B cell (primary cell): ENCODE measurements at regions not wholly inside any gene's neighbourhood (a gene's known extent, or its start where the extent isn't known, plus 50 kb on each side); places are given as distances from the start of the nearest gene placed in this dataset.

Source experiments
- ATAC-seq: fragments of 200-7000 bp; cut with Tn5 transposase; one replicate; pipeline ENCODE4 v1.10.0; 2021; ENCODE audit warnings: low read depth, mild to moderate bottlenecking, moderate number of reproducible peaks, moderate library complexity
- CTCF ChIA-PET: fragments of 350-600 bp; sonication (Branson Sonifier 250); formaldehyde crosslinking; loops from one replicate; lab custom pipeline; 2021; ENCODE audit warnings: antibody characterized with exemption, inconsistent platforms; lab: Charles Lee
- POLR2A ChIA-PET: fragments of 350-600 bp; sonication (Branson Sonifier 250); formaldehyde crosslinking; loops from one replicate; lab custom pipeline; 2021; ENCODE audit warnings: antibody characterized with exemption; lab: Charles Lee
- DNase-seq: peaks from one replicate; pipeline ENCODE4 v3.0.0; 2013
- H2AFZ ChIP-seq: 2 replicates; pipeline ENCODE4 v1.6.1; 2012; ENCODE audit warnings: mild to moderate bottlenecking, low read depth, low read length; ENCODE audit not compliant: insufficient read depth, poor library complexity, severe bottlenecking
- H3K27ac ChIP-seq, 2 donors: 1 replicate in 1 of 2; 2 replicates in 1 of 2; pipeline ENCODE4 v1.5.1; 2012 to 2013; ENCODE audit warnings: low read length in 2 of 2, mild to moderate bottlenecking in 2 of 2, moderate library complexity in 1 of 2
- H3K27me3 ChIP-seq, 4 experiments: fragments of 200-600 bp in 1 of 4; sonication (generic) in 1 of 4; replicated peaks in 1 of 4; 1 replicate in 2 of 4; 2 replicates in 2 of 4; pipeline versions ENCODE4 v1.6.1 to v1.7.0; 2013 to 2016; ENCODE audit warnings: low read length in 3 of 4, mild to moderate bottlenecking in 2 of 4, mixed read lengths in 1 of 4, moderate library complexity in 1 of 4; ENCODE audit not compliant: insufficient read depth in 4 of 4, control insufficient read depth in 3 of 4; ENCODE audit errors: control extremely low read depth in 1 of 4
- H3K36me3 ChIP-seq, 2 experiments: replicated peaks in 1 of 2; 1 replicate in 1 of 2; 2 replicates in 1 of 2; pipeline versions ENCODE4 v1.6.1 to v1.7.1; 2013; ENCODE audit warnings: low read length in 1 of 2; ENCODE audit not compliant: insufficient read depth in 2 of 2, control insufficient read depth in 1 of 2; ENCODE audit errors: control extremely low read depth in 1 of 2, extremely low read depth in 1 of 2
- H3K4me1 ChIP-seq, 2 donors: fragments of 200-600 bp in 1 of 2; sonication (generic) in 1 of 2; 1 replicate in 1 of 2; 2 replicates in 1 of 2; pipeline versions ENCODE4 v1.5.1 to v1.6.1; 2013 to 2017; ENCODE audit warnings: low read length in 2 of 2; ENCODE audit not compliant: control insufficient read depth in 2 of 2, insufficient read depth in 2 of 2
- H3K4me2 ChIP-seq: replicated peaks from 2 replicates; pipeline ENCODE3; 2012; ENCODE audit warnings: mild to moderate bottlenecking, low read depth, low read length; ENCODE audit not compliant: poor library complexity, severe bottlenecking
- H3K4me3 ChIP-seq, 5 experiments: fragments of 200-600 bp in 1 of 5; sonication (generic) in 1 of 5; 1 replicate in 3 of 5; 2 replicates in 2 of 5; pipeline versions ENCODE4 v1.5.1 to v1.7.0; 2011 to 2016; ENCODE audit warnings: low read length in 4 of 5, mild to moderate bottlenecking in 4 of 5, low read depth in 2 of 5, control low read depth in 1 of 5, moderate library complexity in 1 of 5; ENCODE audit not compliant: insufficient read depth in 1 of 5; ENCODE audit errors: control extremely low read depth in 1 of 5, extremely low read depth in 1 of 5
- H3K79me2 ChIP-seq: fragments of 200-600 bp; sonication (generic); one replicate; pipeline ENCODE4 v1.6.0; 2016; ENCODE audit warnings: low read length; ENCODE audit not compliant: control insufficient read depth, insufficient read depth
- H3K9ac ChIP-seq: fragments of 200-600 bp; sonication (generic); 2 replicates; pipeline ENCODE4 v1.6.1; 2017; ENCODE audit warnings: mild to moderate bottlenecking, low read length, moderate library complexity
- H3K9me3 ChIP-seq, 3 donors: one replicate each; pipeline versions ENCODE4 v1.6.1 to v1.7.1; 2013; ENCODE audit warnings: low read length in 2 of 3; ENCODE audit not compliant: control insufficient read depth in 2 of 3, insufficient read depth in 1 of 3; ENCODE audit errors: control extremely low read depth in 1 of 3
- H4K20me1 ChIP-seq: 2 replicates; pipeline ENCODE4 v1.6.0; 2012; ENCODE audit warnings: mild to moderate bottlenecking, low read length; ENCODE audit not compliant: insufficient read depth, control insufficient read depth, poor library complexity, severe bottlenecking
- H3K27ac Mint-ChIP-seq: one replicate; pipeline ENCODE4 v1.8.0; 2021; ENCODE audit warnings: mixed read lengths
- H3K27me3 Mint-ChIP-seq: one replicate; pipeline ENCODE4 v1.8.0; 2021; ENCODE audit warnings: mixed read lengths
- H3K4me1 Mint-ChIP-seq: one replicate; pipeline ENCODE4 v1.8.0; 2021; ENCODE audit warnings: mixed read lengths
- H3K4me3 Mint-ChIP-seq: one replicate; pipeline ENCODE4 v1.8.0; 2021; ENCODE audit warnings: mixed read lengths
- H3K9me3 Mint-ChIP-seq: one replicate; pipeline ENCODE4 v1.8.0; 2022; ENCODE audit warnings: mixed read lengths; ENCODE audit not compliant: insufficient read depth
- CTCF ChIP-seq: fragments of 200-600 bp; IDR thresholded peaks from one replicate; pipeline ENCODE4 v1.8.0; 2022; ENCODE audit warnings: antibody characterized with exemption, mild to moderate bottlenecking
- EZH2 ChIP-seq: IDR thresholded peaks from 2 replicates; pipeline ENCODE4 v1.6.1; 2012; ENCODE audit warnings: borderline replicate concordance, low read depth, mild to moderate bottlenecking, moderate library complexity, low read length; ENCODE audit not compliant: insufficient read depth, poor library complexity, severe bottlenecking
- WGBS: methylation state at CpG from one replicate; pipeline ENCODE4 v1.1.5; 2013; ENCODE audit warnings: missing lambda C conversion rate; ENCODE audit not compliant: insufficient coverage; 5-methylcytosine and 5-hydroxymethylcytosine counted together
- intact Hi-C: fragments of 100-400 bp; cut with micrococcal nuclease; formaldehyde crosslinking; loops from one replicate; pipeline ENCODE4 v1.10.0; 2022

GRCh38 chr21:20207335-20207734, 790.9 kb upstream of the NCAM2 start:
- H3K79me2 ChIP-seq: no peaks in the 10 kb centered on the region
- no peak overlapping the region for H3K9ac ChIP-seq
- H3K4me3 Mint-ChIP-seq: no peak overlapping the region

DNA sequence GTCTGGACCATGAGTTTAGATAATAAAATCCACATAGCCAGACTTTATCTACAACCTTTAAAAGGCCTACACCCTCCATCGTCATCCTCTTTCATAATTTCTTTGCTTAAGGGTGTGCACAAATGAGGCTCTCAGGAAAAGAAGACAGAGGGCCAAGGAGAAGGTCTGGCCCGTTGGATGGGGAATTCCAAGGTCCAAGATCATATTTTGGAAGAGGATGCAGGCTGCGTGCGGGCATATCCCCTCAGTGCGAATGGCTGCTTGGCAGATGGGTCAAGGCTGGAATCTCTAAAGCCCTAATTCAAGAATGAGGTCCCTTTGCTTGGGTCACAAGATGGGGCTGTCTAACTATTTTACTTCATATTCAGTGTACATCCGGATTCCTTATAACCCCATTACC, 782.2 kb upstream of the NCAM2 start:
- Histone ChIP-seq H3K79me2 (no peaks in the 10 kb centered on the region), H3K36me3 (no peaks in the 10 kb centered on the region), H4K20me1 (no peaks in the 10 kb centered on the region), H3K4me1 (no peaks in the 10 kb centered on the region), H3K4me3 (no peak overlapping the region), H3K27me3 (no peaks in the 10 kb centered on the region), H3K27ac (no peak overlapping the region), H3K4me2 (no peak overlapping the region), H3K9ac (no peak overlapping the region), H2AFZ (no peak overlapping the region), H3K9me3 (peaks cover 0 to 10% (median 3%) of the 10 kb centered on the region in 3 donors)
- ChIA-PET POLR2A (no interaction called here), CTCF (no interaction called here)
- H3K4me3 Mint-ChIP-seq: no peak overlapping the region
- no peaks in the 10 kb centered on the region for H3K4me1 Mint-ChIP-seq
- no peak for ATAC-seq
- H3K27ac Mint-ChIP-seq: no peak overlapping the region
- H3K27me3 Mint-ChIP-seq: no peaks in the 10 kb centered on the region
- H3K9me3 Mint-ChIP-seq: peaks cover 3% of the 10 kb centered on the region
- no peak for DNase-seq
- TF ChIP-seq EZH2 (no peak), CTCF (no peak)
- 90% methylated on average over 4 of the region's 6 CpGs for whole genome bisulfite sequencing
- intact Hi-C loops: no loop called here

More at GRCh38 chr21:20207335-20207734, 790.9 kb upstream of the NCAM2 start:
- WGBS: no CpG with 5 or more reads among the region's 3 CpGs
- Histone ChIP-seq H3K4me2 (no peak overlapping the region), H3K4me1 (no peaks in the 10 kb centered on the region), H3K36me3 (no peaks in the 10 kb centered on the region), H3K27me3 (no peaks in the 10 kb centered on the region), H3K9me3 (peaks cover 0 to 2% (median 0%) of the 10 kb centered on the region in 3 donors), H2AFZ (no peak overlapping the region), H4K20me1 (no peaks in the 10 kb centered on the region), H3K27ac (no peak overlapping the region), H3K4me3 (no peak overlapping the region)
- no peaks in the 10 kb centered on the region for H3K4me1 Mint-ChIP-seq
- TF ChIP-seq CTCF (no peak), EZH2 (no peak)
- POLR2A ChIA-PET: no interaction called here
- CTCF ChIA-PET: no interaction called here
- H3K27ac Mint-ChIP-seq: no peak overlapping the region
- DNase-seq: no peak
- intact Hi-C loops: no loop called here
- ATAC-seq: no peak
- H3K27me3 Mint-ChIP-seq: no peaks in the 10 kb centered on the region
- H3K9me3 Mint-ChIP-seq: peaks cover 3% of the 10 kb centered on the region
